ENCODE measurements at regions not wholly inside any gene's neighbourhood (a gene's known extent, or its start where the extent isn't known, plus 50 kb on each side); places are given as distances from the start of the nearest gene placed in this dataset.

- peak; percentile 52 for DNase-seq (ENCODE audit: low read depth)
Measured at GRCh38 chr2:237170020-237170419, 84.3 kb downstream of the COPS8 start.

- DNase-seq (ENCODE audit: low read depth), result peak; percentile 92
Measured at GRCh38 chr2:237171396-237171795, 85.7 kb downstream of the COPS8 start.

GRCh38 chr2:237171881-237172280 lies 86.2 kb downstream of the COPS8 start:
- no peak for DNase-seq (ENCODE audit: low read depth)

DNA sequence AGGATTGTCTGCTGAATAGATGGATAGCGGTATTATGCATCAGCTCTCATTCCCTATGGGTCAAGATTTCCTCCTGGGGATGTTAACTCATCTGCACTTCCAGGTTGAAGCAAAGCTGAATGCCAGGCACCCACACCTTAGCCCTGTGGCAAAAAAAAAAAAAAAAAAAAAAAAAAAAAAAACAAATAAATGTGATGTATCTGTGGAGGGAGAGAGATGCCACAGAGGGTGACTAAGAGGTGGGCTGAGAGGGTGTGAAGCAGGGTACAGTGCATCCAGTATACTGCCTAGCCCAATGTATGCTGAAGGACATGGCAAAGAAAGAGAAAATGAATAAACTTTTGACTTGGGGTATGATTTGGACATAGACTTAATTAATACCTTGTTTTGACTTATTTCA lies 91.4 kb downstream of the COPS8 start:
- no peak for DNase-seq (ENCODE audit: low read depth)

DNA sequence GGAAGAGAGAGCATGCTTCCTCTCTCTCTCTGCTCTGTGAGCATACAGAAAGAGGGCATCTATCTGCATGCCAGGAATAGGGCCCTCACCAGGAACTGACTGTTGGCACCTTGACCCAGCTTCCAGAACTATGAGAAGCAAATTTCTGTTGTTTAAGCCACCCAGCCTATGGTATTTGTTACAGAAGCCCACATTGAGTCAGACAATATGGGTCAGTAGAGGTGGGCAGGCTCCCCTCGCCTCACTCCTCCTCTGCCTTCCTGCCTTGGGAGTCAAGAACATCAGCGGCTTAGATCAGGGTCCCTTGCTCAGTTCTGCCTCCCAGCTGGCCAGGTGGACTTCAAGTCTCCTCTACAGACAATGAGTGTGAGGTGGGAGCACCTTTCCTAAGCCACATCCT lies 92.3 kb downstream of the COPS8 start:
- DNase-seq (ENCODE audit: low read depth), result no peak

- DNase-seq (ENCODE audit: low read depth), result peak; percentile 90
Measured at GRCh38 chr2:237178396-237178795, 92.7 kb downstream of the COPS8 start.

DNA sequence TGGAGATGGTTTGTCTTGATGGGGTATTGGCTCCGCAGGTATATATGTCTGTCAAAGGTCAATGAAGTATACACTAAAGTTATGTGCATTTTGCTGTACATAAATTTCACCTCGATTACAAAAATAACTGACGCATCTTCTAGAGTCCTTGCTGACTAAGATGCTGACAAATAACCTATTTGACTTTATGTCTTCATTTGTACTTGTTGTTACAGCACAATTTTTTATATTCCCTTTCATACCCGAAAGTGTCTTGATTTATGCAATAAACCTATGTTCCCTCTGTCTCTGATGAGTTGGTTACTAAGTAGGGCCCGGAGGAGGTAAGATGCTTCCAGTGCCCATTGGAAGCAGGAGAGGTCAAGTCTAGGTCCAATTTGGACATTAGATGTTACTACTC lies 93.5 kb downstream of the COPS8 start:
- DNase-seq (ENCODE audit: low read depth), result no peak

DNA sequence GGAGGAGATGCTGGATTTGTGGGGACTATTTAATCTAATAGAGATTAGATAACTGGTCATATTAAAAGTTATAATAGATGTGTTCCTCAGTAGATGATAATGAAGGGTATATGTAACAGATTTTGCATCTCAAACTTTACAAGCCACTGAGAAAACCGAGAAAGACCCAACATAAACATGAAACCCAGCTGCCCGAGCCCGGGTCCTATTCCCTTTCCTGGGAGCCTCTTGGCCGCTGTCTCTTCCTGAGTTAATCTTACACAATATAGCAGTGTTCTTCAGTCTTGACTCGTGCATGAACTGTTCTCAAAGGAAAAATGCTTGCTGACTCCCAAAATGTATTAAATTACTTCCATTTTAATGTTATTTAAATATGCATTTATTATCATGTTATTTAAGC lies 94.5 kb downstream of the COPS8 start:
- no peak for DNase-seq (ENCODE audit: low read depth)

DNA sequence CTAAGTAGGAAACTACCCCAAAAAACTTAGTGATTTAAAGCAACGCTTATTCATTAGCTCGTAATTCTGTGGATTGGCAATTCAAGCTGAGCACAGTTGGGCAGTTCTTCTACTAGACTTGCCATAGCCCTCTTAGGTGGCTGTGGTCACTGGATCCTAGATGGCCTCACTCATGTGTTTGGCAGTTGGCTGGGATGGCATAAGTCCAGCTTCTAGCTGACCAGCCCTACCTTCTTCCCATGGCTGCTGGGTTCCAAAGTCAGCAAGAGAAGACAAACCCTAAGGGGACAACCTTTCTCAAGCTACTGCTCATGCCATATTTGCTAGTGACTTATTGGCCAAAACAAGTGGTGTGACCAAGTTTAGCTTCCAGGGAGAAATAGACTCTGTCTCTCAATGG lies 95.3 kb downstream of the COPS8 start:
- DNase-seq (ENCODE audit: low read depth), result peak; percentile 93

- DNase-seq (ENCODE audit: low read depth), result peak; percentile 97
Measured at GRCh38 chr2:237181844-237182243, 96.2 kb downstream of the COPS8 start.

DNA sequence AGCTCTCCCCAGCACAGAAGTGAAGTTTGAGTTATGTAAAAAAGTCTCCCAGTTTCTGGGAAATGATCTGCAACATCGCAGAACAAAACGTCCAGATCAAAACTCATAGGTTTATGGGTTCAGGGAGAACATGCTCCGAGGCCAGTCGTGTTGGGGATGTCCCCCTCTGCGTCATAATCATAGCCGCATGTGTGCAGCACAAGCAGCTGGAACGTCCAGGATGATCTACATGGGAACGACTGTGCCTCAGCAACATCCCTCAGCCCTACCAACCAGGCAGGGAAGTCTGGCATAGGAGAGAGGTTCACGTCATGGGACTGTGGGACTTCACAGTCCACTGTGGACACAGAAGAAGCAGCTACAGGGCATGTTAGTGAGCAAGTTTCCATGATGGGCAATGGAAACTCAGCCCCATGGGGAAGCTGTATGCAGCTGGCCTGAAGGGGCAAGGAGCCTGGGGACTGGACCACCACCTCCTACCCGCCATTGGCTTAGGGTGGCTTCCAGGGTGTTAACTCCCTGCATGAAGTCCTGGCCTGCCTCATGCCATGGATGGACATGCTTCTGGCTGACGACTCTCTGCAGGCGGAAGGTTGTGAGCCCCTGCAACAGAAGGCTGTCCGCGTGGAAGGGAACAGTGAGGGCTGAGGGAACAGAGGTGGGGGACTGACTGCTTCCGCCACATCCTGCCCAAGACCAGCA lies 96.9 kb downstream of the COPS8 start:
- DNase-seq (ENCODE audit: low read depth), result no peak

DNA sequence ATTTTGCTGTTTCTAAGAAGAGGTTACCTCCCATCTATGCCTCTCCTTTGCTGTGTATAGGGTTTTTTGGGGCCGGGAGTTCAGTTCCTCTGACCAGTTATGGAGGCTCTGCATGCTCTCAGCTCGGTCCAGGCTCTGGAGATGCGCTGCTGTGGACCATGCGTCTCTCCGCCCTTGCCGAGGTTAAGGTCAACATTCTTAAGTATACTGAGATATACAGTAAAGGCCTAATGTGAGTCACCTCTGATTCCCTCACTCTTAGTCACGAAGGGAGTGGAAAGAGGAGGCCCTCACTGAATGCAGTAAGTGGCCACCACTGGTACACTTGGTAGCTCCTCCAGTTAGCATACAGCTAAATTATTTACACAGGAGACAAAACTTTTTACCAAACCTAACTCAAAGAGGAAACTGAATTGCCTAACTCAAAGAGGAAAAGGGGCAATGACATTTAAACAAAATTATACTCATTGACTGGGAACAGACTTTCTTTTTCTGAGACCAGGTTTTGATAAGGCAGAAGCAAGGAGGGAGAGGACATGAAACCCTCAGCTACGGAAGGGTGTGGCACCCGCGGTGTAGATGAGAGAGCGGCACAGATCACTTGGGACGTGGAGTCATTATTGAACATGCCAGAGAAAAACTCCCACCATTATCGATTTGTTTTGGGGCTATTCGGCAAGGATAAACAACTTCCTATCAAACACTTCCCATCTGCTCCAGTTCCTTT lies 98.7 kb downstream of the COPS8 start:
- peak; percentile 87 for DNase-seq (ENCODE audit: low read depth)

DNA sequence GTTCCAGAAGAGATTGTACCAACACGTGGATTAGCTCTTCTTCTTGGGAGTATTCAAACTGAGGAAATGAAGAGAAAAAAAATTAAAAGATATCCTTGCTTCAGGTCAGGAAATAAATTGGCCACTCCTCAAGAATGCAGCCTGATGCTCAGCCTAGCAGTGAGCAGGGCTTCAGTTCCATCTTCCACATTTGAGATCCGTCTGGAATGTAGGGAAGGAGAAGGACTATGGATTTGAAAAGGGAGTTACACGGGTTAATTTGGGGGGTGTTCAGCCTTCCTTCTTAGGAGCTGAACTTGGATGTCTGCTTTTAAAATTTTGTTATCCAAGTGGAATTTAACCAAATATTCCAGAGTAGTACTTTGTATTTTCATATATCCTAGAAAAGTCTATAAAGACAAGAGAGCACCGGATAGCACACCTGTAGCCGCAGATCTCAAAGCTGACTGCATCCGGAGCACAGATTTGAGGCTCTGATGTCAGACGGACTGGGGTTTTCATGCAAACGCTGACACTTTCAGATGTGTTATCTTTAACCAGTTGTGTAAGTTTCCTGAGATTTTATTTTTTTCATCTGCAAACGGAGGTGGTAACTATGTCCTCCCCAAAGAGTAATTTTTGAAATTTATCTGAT lies 99.3 kb downstream of the COPS8 start:
- DNase-seq (ENCODE audit: low read depth), result no peak

GRCh38 chr2:237185553-237185925 lies 99.8 kb downstream of the COPS8 start:
- no peak for DNase-seq (ENCODE audit: low read depth)

DNA sequence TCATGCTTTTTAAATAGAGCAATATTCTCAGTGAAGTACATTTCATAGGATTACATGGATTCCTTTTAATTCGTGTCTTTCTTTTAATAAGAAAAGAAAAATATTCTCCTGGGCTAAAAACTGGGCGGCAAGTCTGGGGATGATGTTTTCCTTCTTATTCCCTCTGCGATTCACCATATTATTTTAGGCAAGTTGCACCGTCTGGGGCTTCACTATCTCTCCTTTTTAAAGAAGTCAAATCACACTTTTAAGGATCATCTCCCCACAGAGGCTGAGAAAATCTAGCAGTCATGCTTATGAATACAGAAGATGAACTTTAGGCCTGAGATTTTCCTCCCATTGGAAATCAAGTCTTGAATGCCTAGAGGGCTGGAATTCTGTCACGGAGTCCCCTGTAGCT lies 104.1 kb downstream of the COPS8 start:
- DNase-seq (ENCODE audit: low read depth), result no peak

DNA sequence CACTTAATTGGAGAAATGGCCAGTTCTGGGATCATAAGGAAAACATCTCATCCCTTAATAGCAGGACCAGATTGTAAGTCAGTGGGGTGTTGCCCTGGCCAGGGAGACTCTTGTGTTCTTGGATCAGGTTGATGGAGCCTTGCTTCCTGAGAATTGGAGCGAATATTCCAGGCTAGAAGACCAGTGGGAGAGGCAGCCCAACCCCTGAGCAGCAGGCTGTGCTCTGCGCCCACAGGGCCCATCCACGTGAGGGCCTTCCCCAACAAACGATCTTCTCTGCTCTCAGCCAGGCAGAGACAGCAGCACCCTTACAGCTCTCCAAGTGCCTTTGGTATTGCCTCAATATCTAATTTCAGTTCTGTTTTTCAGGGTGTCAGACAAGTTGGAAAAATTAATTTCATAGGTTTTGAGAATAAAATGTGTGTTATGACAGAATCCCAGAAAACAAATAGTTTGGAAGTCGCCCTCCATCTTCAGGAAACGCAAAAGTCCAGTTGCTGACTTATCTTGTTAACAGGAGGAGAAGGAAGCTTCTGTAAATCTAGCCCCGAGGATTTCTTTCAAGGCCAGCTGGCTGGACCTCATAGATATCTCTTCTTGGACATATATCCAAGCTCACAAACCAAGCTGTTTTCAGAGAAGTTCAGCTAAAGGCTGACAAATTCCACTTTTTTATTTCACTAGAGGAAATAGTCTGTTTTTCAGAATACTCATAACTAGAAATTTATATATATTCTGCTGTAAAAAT lies 105.5 kb downstream of the COPS8 start:
- DNase-seq (ENCODE audit: low read depth), result no peak

GRCh38 chr2:237191714-237192081 lies 106.0 kb downstream of the COPS8 start:
- no peak for DNase-seq (ENCODE audit: low read depth)

DNA sequence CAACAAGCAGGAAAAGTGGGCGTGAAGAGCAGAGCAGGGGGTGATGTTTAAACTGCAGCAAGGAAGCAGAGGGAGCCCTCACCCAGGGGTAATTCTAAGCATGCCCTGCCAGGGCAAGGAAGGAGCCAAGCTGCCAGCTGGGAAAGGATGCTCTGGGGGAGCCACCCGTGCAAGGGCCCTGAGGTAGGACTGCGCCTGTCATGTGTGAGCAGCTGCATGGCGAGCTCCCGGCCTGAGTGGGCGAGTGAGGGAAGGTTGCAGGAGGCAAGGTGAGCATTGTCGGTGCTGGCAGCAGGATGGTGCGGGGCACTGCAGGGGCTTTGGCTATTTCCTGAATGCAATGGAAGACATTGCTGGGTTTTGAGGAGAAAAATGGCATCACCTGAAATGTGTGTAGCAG lies 107.2 kb downstream of the COPS8 start:
- no peak for DNase-seq (ENCODE audit: low read depth)

DNA sequence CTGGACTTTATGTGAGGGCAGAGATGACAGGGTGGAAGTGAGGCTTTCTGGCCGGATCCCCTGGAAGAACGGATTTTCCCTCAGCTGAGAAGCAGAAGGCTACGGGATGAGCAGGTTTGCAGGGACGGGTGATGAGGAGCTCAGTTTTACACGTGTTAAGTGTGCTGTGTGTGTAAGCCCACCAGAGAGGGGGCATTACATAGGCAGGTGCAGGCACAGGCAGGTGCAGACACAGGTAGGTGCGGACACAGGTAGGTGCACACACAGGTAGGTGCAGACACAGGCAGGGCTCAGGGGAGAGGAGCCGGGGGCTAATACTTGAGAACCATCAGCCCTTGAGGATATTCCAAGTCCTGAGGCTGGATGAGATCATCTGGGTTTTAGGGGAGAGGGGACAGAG lies 107.7 kb downstream of the COPS8 start:
- DNase-seq (ENCODE audit: low read depth), result no peak

DNA sequence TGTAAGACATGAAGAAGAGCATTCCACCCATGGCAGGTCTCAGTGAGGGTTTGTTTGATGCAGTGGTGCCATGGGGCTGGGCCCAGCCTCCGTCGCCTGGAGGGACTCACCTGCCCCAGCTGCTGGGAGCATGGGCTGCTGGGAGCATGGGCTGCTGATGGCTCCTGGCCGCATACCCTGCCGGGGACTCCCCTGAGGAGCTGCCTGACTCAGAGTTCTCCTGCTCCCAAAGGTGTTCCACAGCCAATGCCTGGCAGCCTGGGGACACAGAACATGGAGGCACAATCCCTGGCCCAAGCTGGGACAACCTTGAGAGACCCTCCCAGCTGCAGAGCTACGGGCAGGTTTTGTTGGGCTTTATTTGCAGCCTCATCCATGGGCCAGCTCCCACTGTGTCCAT lies 108.4 kb downstream of the COPS8 start:
- no peak for DNase-seq (ENCODE audit: low read depth)

- no peak for DNase-seq (ENCODE audit: low read depth)
Measured at GRCh38 chr2:237194906-237195305, 109.2 kb downstream of the COPS8 start.

DNA sequence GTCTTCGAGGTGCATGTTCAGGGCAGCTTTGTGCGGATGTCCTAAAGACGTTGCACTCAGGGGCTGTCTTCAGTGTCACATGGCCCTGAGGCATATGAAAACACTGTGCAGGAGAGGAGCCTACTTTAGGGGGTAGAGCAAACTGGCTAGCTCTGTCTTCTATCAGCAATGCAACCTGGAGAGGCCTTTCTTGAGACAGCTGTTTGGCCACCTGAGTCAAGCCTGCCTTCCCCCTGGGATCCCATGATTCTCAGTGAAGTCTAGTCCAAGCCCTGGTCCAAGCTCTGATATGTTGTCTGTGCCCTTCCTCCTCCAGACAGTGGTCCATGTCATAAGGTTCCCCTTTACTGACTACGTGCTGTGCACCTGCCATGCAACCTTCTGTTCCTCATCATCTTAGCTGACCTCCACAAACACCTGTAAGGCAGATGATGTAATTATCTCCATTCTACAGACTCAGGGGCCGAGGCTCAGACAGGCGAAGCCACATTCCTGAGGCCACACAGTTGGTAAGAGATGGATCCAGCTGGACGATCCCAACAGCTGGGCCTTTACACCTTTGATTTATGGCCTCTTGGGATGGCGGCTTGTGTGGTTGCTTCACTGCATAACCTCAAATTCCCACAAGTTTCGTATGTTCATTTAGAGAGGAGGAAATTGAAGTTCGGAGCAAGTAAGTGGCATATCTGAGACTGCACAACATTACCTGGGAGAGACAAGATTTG lies 109.9 kb downstream of the COPS8 start:
- DNase-seq (ENCODE audit: low read depth), result peak; percentile 82
